Endothelial cell of umbilical vein (primary cell): ENCODE measurements at regions not wholly inside any gene's neighbourhood (a gene's known extent, or its start where the extent isn't known, plus 50 kb on each side); places are given as distances from the start of the nearest gene placed in this dataset.

Experiments
- EZH2 ChIP-seq: IDR thresholded peaks from 2 replicates; pipeline ENCODE4 v1.6.1; 2012; ENCODE audit warnings: borderline replicate concordance, low read depth, mild to moderate bottlenecking, moderate library complexity, low read length, inconsistent platforms; ENCODE audit not compliant: severe bottlenecking
- JUN ChIP-seq: IDR thresholded peaks from 2 replicates; pipeline ENCODE4 v1.6.1; 2011; ENCODE audit warnings: borderline replicate concordance, low read depth; ENCODE audit not compliant: insufficient read length, insufficient read depth
- POLR2A ChIP-seq: IDR thresholded peaks from 2 replicates; pipeline ENCODE4 v1.6.1; 2012; ENCODE audit warnings: low read depth, mild to moderate bottlenecking, control low read depth, low read length
- POLR2AphosphoS5 ChIP-seq: IDR thresholded peaks from 2 replicates; pipeline ENCODE4 v1.6.1; 2012; ENCODE audit warnings: low read depth, mild to moderate bottlenecking, control low read depth, low read length, moderate library complexity; ENCODE audit not compliant: insufficient read depth
- TF ChIP-seq, protein P1 (sequence below), 2 donors: IDR thresholded peaks; 1 replicate in 1 of 2; 2 replicates in 1 of 2; pipeline ENCODE4 v1.5.1; 2011; ENCODE audit warnings: low read length in 2 of 2, mild to moderate bottlenecking in 2 of 2, moderate library complexity in 2 of 2, control low read depth in 1 of 2, inconsistent platforms in 1 of 2, low read depth in 1 of 2; ENCODE audit not compliant: insufficient read depth in 1 of 2; ENCODE audit errors: extremely low read depth in 1 of 2

DNA sequence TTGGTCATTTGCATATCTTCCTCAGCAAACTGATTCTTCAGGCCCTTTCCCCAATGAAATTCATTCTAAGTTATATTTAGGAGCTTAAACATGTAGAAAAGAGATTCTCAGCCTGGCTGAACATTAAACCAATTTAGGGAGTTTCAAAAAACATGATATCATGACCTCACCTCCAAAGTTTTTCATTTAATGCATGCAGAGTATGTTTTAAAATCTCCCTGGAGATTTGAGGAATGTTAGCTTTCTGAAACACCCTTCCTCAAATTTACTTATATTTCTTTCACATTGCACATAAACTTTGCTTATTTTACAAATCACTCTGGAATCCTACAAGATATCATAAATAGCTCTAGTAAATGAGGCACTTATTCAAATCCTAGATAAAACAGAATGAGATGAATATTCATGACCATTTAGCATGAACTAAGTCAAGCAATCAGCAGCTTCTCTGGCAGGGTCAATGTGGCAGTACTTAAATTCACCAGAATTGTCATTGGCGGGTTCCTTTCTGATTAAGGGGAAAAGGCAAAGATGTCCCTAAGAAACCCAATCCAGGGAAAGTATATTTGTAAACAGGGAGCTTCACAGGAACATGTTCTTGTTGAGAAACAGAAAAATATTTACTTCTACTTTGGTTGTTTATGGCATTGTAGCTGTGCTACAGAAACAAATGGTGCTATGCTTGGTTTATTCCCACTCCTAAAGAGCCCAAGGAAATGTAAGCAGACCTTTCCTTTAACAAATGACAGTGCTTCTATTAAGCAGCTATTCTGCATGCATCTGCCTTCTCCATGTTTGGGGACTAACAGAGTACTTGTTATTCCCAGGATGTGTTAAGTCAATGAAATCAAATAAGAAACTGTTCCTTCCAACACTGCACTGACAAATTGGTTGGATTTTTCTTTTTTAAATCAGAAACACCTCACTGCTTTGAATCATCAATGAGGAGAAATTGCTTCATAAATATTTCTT, 162.3 kb downstream of the C11orf87 start:
- TF ChIP-seq, protein P1, sequence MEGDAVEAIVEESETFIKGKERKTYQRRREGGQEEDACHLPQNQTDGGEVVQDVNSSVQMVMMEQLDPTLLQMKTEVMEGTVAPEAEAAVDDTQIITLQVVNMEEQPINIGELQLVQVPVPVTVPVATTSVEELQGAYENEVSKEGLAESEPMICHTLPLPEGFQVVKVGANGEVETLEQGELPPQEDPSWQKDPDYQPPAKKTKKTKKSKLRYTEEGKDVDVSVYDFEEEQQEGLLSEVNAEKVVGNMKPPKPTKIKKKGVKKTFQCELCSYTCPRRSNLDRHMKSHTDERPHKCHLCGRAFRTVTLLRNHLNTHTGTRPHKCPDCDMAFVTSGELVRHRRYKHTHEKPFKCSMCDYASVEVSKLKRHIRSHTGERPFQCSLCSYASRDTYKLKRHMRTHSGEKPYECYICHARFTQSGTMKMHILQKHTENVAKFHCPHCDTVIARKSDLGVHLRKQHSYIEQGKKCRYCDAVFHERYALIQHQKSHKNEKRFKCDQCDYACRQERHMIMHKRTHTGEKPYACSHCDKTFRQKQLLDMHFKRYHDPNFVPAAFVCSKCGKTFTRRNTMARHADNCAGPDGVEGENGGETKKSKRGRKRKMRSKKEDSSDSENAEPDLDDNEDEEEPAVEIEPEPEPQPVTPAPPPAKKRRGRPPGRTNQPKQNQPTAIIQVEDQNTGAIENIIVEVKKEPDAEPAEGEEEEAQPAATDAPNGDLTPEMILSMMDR (IDR thresholded peaks at IDR 0.05; ENCODE audit: extremely low read depth in 1 of 2, insufficient read depth in 1 of 2, low read depth in 1 of 2, low read length in 2 of 2) = no peak
- no peak for TF ChIP-seq EZH2
- no peak for TF ChIP-seq POLR2A
- no peak for TF ChIP-seq POLR2AphosphoS5
- no peak for TF ChIP-seq JUN
